Neuronal stem cell (in vitro differentiated cells): ENCODE measurements at regions not wholly inside any gene's neighbourhood (a gene's known extent, or its start where the extent isn't known, plus 50 kb on each side); places are given as distances from the start of the nearest gene placed in this dataset.

Source experiments
- DNase-seq: peaks from one replicate; pipeline ENCODE4 v3.0.0-alpha.2; 2013; ENCODE audit warnings: low spot score
- H2AFZ ChIP-seq: one replicate; pipeline ENCODE4 v1.6.1; 2013; ENCODE audit warnings: mild to moderate bottlenecking, low read length, inconsistent platforms
- H2AK5ac ChIP-seq: 2 replicates; pipeline ENCODE4 v1.6.1; 2013; ENCODE audit warnings: low read depth, mild to moderate bottlenecking, inconsistent platforms, low read length, moderate library complexity, mixed read lengths
- H2BK120ac ChIP-seq: 2 replicates; pipeline ENCODE4 v1.6.1; 2013; ENCODE audit warnings: low read depth, mild to moderate bottlenecking, inconsistent platforms, low read length, moderate library complexity, mixed read lengths
- H2BK12ac ChIP-seq: one replicate; pipeline ENCODE4 v1.6.1; 2013; ENCODE audit warnings: low read length, inconsistent platforms
- H2BK15ac ChIP-seq: 2 replicates; pipeline ENCODE4 v1.6.1; 2013; ENCODE audit warnings: mild to moderate bottlenecking, low read length, inconsistent platforms, mixed read lengths
- H2BK5ac ChIP-seq: one replicate; pipeline ENCODE4 v1.6.1; 2013; ENCODE audit warnings: inconsistent platforms, mild to moderate bottlenecking, low read length, moderate library complexity
- H3K14ac ChIP-seq: one replicate; pipeline ENCODE4 v1.6.1; 2013; ENCODE audit warnings: low read length, inconsistent platforms
- H3K18ac ChIP-seq: 2 replicates; pipeline ENCODE4 v1.6.1; 2013; ENCODE audit warnings: low read length, inconsistent platforms
- H3K23ac ChIP-seq: 2 replicates; pipeline ENCODE4 v1.6.1; 2013; ENCODE audit warnings: low read depth, mild to moderate bottlenecking, mixed read lengths, low read length, inconsistent platforms; ENCODE audit not compliant: poor library complexity
- H3K27ac ChIP-seq: replicated peaks from 3 replicates; pipeline ENCODE4 v1.5.1; 2013; ENCODE audit warnings: low read length, inconsistent platforms
- H3K27me3 ChIP-seq, 3 experiments: 2 replicates each; pipeline ENCODE4 v1.6.1; 2013; ENCODE audit warnings: low read length in 3 of 3, mild to moderate bottlenecking in 2 of 3, inconsistent platforms in 1 of 3, low read depth in 1 of 3, mixed read lengths in 1 of 3, moderate library complexity in 1 of 3; ENCODE audit not compliant: control insufficient read depth in 3 of 3, insufficient read depth in 3 of 3
- H3K36me3 ChIP-seq, 2 donors: replicated peaks in 1 of 2; 2 replicates each; pipeline ENCODE4 v1.6.1; 2013; ENCODE audit warnings: low read length in 2 of 2; ENCODE audit not compliant: control insufficient read depth in 2 of 2, insufficient read depth in 2 of 2
- H3K4ac ChIP-seq: 2 replicates; pipeline ENCODE4 v1.6.1; 2013; ENCODE audit warnings: inconsistent platforms, mild to moderate bottlenecking, low read length, moderate library complexity
- H3K4me1 ChIP-seq, 2 donors: 1 replicate in 1 of 2; 2 replicates in 1 of 2; pipeline ENCODE4 v1.6.1; 2013; ENCODE audit warnings: low read length in 2 of 2, low read depth in 1 of 2; ENCODE audit not compliant: control insufficient read depth in 2 of 2, insufficient read depth in 1 of 2
- H3K4me2 ChIP-seq: one replicate; pipeline ENCODE4 v1.6.1; 2013; ENCODE audit warnings: mild to moderate bottlenecking, low read length, inconsistent platforms; ENCODE audit not compliant: insufficient read depth, poor library complexity, severe bottlenecking
- H3K4me3 ChIP-seq, 2 donors: 2 replicates each; pipeline ENCODE4 v1.5.1; 2013; ENCODE audit warnings: low read length in 2 of 2, mild to moderate bottlenecking in 2 of 2, inconsistent platforms in 1 of 2, moderate library complexity in 1 of 2
- H3K79me1 ChIP-seq: one replicate; pipeline ENCODE4 v1.6.1; 2013; ENCODE audit warnings: low read depth, mild to moderate bottlenecking, inconsistent platforms, low read length, moderate library complexity
- H3K9ac ChIP-seq: one replicate; pipeline ENCODE4 v1.6.1; 2013; ENCODE audit warnings: mild to moderate bottlenecking, low read depth, low read length, inconsistent platforms; ENCODE audit not compliant: poor library complexity
- H3K9me3 ChIP-seq, 2 donors: replicated peaks in 1 of 2; 2 replicates each; pipeline versions ENCODE3 to v1.6.1; 2013; ENCODE audit warnings: low read length in 2 of 2, mild to moderate bottlenecking in 2 of 2, inconsistent platforms in 1 of 2, low read depth in 1 of 2, mixed read lengths in 1 of 2, moderate library complexity in 1 of 2; ENCODE audit not compliant: control insufficient read depth in 2 of 2, insufficient read depth in 1 of 2
- H4K8ac ChIP-seq: one replicate; pipeline ENCODE4 v1.6.1; 2013; ENCODE audit warnings: low read depth, mild to moderate bottlenecking, inconsistent platforms, low read length, moderate library complexity
- H4K91ac ChIP-seq: one replicate; pipeline ENCODE4 v1.6.1; 2013; ENCODE audit warnings: low read length, low read depth, mild to moderate bottlenecking, inconsistent platforms; ENCODE audit not compliant: poor library complexity
- WGBS, 2 donors: extraction: QIAGEN DNeasy Blood & Tissue Kit; methylation state at CpG; one replicate each; pipeline ENCODE4 v1.1.7; 2013; ENCODE audit warnings: missing lambda C conversion rate in 2 of 2, mixed read lengths in 1 of 2; ENCODE audit not compliant: insufficient read length in 2 of 2, insufficient replicate concordance in 1 of 2; ENCODE audit errors: extremely low coverage in 2 of 2; 5-methylcytosine and 5-hydroxymethylcytosine counted together

DNA sequence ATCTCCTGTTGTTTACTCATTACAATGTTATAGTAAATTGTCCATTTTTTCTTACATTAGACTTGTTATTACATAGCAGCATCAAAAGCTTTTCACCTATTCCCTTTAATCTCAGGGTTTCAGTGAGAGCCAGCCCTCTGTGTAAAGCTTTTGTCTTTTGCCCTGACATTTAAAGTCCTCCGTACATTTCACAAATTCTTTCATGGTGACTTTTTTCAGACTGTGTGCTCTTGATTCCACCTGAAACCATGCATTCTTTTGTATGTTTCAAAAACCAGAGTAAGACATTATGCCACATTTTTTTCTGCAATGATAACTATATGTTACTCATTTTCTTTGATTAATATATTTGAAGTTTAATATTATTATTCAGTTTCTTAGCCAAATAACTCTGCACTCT lies 781.4 kb upstream of the ROBO1 start:
- no peak overlapping the region for H2AK5ac ChIP-seq
- H3K9me3 ChIP-seq: no peaks in the 10 kb centered on the region
- H2AFZ ChIP-seq: no peak overlapping the region
- no peak overlapping the region for H4K8ac ChIP-seq
- H3K18ac ChIP-seq: no peak overlapping the region
- no peaks in the 10 kb centered on the region for H3K36me3 ChIP-seq
- WGBS, 2 donors: no CpG with 5 or more reads among the region's 1 CpG
- DNase-seq: peak; percentile 17
- H4K91ac ChIP-seq: no peak overlapping the region
- H3K27me3 ChIP-seq: no peaks in the 10 kb centered on the region
- H3K9ac ChIP-seq: no peak overlapping the region
- H3K4me1 ChIP-seq: no peaks in the 10 kb centered on the region
- no peak overlapping the region for H3K4me2 ChIP-seq
- no peak overlapping the region for H3K14ac ChIP-seq
- H3K4me3 ChIP-seq: no peak overlapping the region
- no peak overlapping the region for H2BK120ac ChIP-seq
- H3K4ac ChIP-seq: no peak overlapping the region
- H2BK12ac ChIP-seq: no peak overlapping the region
- no peak overlapping the region for H2BK15ac ChIP-seq
- H3K23ac ChIP-seq: no peak overlapping the region
- no peak overlapping the region for H2BK5ac ChIP-seq
- no peaks in the 10 kb centered on the region for H3K79me1 ChIP-seq
- no peak overlapping the region for H3K27ac ChIP-seq

- H3K27ac ChIP-seq: no peak overlapping the region
- no peak overlapping the region for H3K14ac ChIP-seq
- no peaks in the 10 kb centered on the region for H3K79me1 ChIP-seq
- H4K8ac ChIP-seq: no peak overlapping the region
- H3K23ac ChIP-seq: no peak overlapping the region
- H2BK15ac ChIP-seq: no peak overlapping the region
- no peaks in the 10 kb centered on the region for H3K27me3 ChIP-seq
- H2BK12ac ChIP-seq: no peak overlapping the region
- H3K9me3 ChIP-seq: no peaks in the 10 kb centered on the region
- no peak overlapping the region for H4K91ac ChIP-seq
- no peak overlapping the region for H3K4me2 ChIP-seq
- no peaks in the 10 kb centered on the region for H3K36me3 ChIP-seq
- H2AK5ac ChIP-seq: no peak overlapping the region
- no peak overlapping the region for H2BK120ac ChIP-seq
- no peak overlapping the region for H3K9ac ChIP-seq
- no peak overlapping the region for H3K18ac ChIP-seq
- no peak overlapping the region for H3K4me3 ChIP-seq
- no CpG with 5 or more reads among the region's 2 CpGs for WGBS, 2 donors
- no peak for DNase-seq
- no peak overlapping the region for H2AFZ ChIP-seq
- no peaks in the 10 kb centered on the region for H3K4me1 ChIP-seq
- no peak overlapping the region for H3K4ac ChIP-seq
- H2BK5ac ChIP-seq: no peak overlapping the region
Observed at GRCh38 chr3:80543154-80543553, 775.4 kb upstream of the ROBO1 start.

DNA sequence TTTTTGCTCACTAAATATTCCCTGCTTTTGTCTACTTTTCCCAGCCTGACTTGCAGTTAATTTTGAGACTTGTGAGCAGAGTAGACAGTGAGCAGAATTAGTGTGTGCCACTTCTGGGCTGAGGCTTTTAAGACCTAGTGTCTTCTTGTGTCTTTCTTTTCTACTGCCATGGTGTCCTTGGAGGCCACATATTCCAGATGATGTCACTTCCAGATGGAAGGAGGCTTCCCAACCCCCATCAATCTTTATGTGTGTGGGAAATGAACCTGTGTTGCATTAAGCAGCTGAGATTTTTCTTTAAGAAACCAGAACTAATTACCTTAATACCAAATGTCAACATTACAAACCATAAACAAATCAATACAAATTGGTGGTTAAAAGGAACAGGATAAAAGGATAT lies 774.7 kb upstream of the ROBO1 start:
- no peak overlapping the region for H2BK15ac ChIP-seq
- H3K4ac ChIP-seq: no peak overlapping the region
- no peak overlapping the region for H3K4me2 ChIP-seq
- no peak overlapping the region for H2BK12ac ChIP-seq
- no peaks in the 10 kb centered on the region for H3K27me3 ChIP-seq
- no peak overlapping the region for H2BK5ac ChIP-seq
- H3K79me1 ChIP-seq: no peaks in the 10 kb centered on the region
- H3K23ac ChIP-seq: no peak overlapping the region
- H2BK120ac ChIP-seq: no peak overlapping the region
- no peak overlapping the region for H4K91ac ChIP-seq
- H3K4me1 ChIP-seq: no peaks in the 10 kb centered on the region
- H3K9ac ChIP-seq: no peak overlapping the region
- no peak overlapping the region for H3K14ac ChIP-seq
- H3K9me3 ChIP-seq: no peaks in the 10 kb centered on the region
- H3K27ac ChIP-seq: no peak overlapping the region
- no peak overlapping the region for H2AK5ac ChIP-seq
- no peaks in the 10 kb centered on the region for H3K36me3 ChIP-seq
- peak overlapping the region; percentile 1 for H2AFZ ChIP-seq
- H3K18ac ChIP-seq: no peak overlapping the region
- H4K8ac ChIP-seq: no peak overlapping the region
- DNase-seq: no peak
- H3K4me3 ChIP-seq: no peak overlapping the region

DNA sequence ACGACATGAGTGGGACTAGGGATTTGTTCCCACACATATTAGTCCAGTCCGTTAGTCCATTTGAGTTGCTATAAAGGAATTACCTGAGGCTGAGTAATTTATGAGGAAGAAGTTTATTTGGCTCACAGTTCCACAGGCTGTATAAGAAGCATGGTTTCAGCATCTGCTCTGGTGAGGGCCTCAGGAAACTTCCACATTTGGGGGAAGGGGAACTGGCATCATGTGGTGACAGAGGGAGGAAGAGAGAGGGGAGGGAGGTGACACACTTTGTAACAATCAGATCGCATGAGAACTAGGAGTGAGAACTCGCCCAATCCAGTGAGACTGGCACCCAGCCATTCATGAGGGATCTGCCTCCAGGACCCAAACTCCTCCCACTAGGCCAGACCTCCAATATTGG lies 769.9 kb upstream of the ROBO1 start:
- Histone ChIP-seq H2BK5ac (no peak overlapping the region), H3K23ac (no peak overlapping the region), H3K4me2 (no peak overlapping the region), H3K4me1 (no peaks in the 10 kb centered on the region), H3K36me3 (no peaks in the 10 kb centered on the region), H3K9me3 (no peaks in the 10 kb centered on the region), H2BK120ac (no peak overlapping the region), H3K9ac (no peak overlapping the region), H3K27ac (no peak overlapping the region), H3K4me3 (no peak overlapping the region), H3K14ac (no peak overlapping the region), H3K79me1 (no peaks in the 10 kb centered on the region), H2BK15ac (no peak overlapping the region), H2AFZ (peak overlapping the region; percentile 40), H4K91ac (no peak overlapping the region), H4K8ac (no peak overlapping the region), H3K4ac (no peak overlapping the region), H3K27me3 (no peaks in the 10 kb centered on the region), H2AK5ac (no peak overlapping the region), H2BK12ac (no peak overlapping the region), H3K18ac (no peak overlapping the region)
- no CpG with 5 or more reads among the region's 4 CpGs for WGBS, 2 donors
- DNase-seq: no peak
